ENCODE measurements at regions not wholly inside any gene's neighbourhood (a gene's known extent, or its start where the extent isn't known, plus 50 kb on each side); places are given as distances from the start of the nearest gene placed in this dataset.

- no peak for DNase-seq
Observed at GRCh38 chr3:103690536-103690935, 1255.7 kb downstream of the ZPLD1 start.

GRCh38 chr3:103693831-103694230 lies 1259.0 kb downstream of the ZPLD1 start:
- no peak for DNase-seq

DNA sequence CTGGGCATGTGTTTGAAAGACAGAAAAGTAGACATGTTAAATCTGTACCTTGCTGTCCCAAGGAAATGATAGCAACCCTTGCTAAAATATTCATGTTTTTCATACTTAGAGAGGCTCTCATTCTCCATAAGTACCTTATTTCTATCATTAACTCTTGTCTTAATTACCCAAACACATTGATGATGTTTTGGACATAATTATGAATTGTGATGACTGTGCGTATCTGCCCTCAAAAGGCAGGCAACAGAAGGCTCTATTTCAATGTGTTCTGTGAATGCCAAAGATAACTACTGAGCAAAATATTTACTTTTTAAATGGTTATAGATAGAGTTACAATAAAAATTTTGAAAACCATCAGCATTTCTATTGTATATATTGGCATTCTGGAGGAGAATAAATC lies 1263.8 kb downstream of the ZPLD1 start:
- DNase-seq = no peak

DNA sequence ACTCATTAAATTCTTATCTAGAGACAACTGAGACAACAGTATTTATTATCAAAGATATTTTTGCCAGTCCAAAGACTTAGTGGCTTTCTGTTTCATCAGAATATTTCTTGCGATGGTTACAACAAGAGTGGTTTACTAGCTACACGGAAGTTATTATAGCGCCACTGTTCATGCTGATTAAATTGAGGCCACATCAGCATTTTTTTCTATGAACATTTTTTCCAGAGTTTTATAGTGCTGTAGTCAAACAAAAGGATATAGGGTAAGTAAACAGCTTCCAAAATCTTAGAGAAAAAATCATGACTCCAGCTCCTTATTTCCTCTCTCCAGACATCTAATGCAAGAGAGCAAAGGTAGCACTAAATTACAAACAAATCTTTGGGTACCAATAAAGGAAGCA lies 1264.4 kb downstream of the ZPLD1 start:
- no peak for DNase-seq

DNA sequence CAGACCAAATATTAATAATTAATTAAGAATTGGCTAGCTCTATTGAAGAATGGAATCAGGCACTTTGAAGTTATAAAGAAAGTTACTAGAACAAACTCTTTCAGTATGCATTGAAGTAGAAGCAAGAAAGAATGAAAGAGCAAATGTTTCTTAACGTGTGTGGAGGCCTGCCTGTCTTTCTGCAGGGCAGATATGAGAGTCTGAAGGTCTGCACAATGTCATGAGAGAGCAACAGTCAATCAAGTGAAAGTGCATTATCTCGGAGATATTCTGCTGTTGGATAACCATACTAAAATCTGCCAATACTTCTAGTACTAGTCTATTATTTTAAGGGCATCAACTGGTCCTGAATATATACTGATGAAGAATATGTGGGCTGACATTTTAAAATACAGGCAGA lies 1270.8 kb downstream of the ZPLD1 start:
- no peak for DNase-seq

DNA sequence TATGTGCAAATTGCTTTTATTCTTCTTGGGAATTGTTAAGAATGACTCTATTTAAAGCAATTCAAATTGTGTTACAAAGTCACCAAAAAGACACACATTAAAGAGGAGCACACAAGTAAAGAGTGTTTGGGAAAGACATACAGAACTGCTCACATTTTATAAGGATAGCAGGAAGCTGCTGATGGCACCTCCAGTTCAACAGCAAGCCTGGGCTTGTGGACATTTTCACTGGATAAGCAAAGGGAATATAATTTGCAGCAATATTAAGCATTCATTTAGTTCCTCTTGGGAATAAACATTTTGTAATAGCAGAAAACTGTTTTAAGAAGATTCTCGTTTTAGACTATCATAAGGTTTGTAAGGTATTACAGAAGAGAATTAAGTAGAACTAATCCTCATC lies 1271.9 kb downstream of the ZPLD1 start:
- no peak for DNase-seq

DNA sequence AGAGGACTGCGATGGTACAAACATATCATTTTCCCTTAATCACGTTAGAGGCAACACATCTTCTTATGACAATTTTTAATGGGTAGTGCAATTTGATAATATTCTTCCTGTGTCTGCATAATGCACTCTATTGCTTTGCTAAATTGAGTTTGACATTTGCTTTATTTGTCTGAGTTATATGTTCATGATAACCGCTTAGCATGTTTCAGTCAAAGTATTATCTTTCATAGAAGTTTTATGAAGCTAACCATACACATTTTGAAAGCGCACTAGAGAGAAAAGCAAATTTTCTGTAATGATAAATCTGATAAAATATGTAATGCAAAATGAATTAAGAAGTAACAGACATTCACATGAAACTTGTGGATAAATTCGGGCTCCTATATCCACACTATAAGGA lies 1276.9 kb downstream of the ZPLD1 start:
- DNase-seq = no peak

- DNase-seq = no peak
Observed at GRCh38 chr3:103712320-103713008, 1277.6 kb downstream of the ZPLD1 start.

DNA sequence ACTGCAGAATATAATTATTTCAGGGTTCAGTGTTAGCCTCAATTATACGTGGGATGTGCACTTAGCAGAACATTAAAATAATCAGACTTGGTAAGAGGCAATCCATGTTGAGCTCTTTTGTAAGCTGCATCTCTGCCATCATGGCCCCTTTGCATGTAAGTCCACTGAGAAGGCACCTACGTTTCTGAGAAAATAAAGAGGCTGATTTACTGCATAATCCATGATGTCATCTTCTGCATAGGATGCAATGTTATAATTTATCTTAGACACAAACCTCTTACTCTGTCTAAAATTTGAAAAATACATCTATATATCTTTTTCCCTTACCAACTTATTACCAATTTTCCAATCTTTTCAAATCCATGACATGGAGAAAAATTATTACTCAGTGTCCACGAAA lies 1294.7 kb downstream of the ZPLD1 start:
- DNase-seq = no peak

- no peak for DNase-seq
Observed at GRCh38 chr3:103730744-103731143, 1295.9 kb downstream of the ZPLD1 start.

DNA sequence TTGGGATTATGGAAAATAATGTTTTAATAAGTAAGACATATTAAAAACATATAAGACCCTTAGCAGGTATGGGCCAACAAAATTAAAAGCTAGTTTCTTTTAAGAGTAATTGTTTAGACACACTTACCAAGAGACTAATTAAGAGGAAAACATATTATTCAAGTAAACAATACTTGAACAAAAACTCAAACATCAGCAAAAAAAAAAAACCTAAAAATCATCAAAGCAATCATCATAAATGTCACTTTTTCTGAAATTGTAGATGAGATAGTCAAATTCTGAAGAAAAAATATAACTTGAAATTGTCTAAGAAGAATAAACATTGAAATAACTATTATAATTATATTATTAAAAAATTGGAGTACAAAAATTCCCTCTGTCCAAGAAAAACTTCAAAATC lies 1318.2 kb downstream of the ZPLD1 start:
- no peak for DNase-seq

GRCh38 chr3:103767635-103768034 lies 1332.8 kb downstream of the ZPLD1 start:
- DNase-seq = no peak

DNA sequence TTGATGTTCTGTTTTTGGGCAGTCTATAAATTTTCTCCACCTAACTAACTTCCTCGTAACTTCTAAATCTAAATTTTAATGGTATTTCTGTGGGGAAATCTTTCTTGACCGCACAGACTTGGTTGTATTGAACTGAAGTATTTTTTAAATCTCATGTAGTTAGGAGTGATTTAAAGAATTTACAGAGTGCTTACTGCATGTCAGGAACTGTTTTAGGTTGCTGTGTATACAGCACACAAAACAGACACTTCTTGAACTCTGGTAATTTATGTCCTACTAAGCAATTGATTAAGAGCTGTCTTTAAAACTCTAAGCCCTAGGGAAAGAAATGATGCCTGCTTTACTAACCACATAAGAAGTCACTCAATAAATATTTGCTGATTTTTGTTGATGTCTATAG lies 1350.2 kb downstream of the ZPLD1 start:
- no peak for DNase-seq

DNA sequence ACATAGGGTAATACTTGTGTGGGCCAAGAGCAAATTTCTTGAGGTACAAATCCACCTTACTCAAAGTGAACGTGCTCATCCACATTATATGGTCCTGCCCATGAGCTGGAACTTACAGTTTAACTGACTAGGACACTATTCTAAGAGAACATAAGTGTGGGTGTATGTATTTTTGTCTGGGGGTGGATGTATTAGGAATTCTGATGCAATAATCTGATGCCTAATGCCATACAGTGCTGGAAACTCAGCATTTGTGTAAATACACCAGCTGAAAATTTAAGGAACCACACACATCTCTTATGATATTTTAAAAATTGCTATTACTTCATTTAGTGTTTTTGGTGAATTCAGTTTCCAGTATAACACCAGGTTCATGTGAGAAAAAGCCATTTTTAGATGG lies 1350.7 kb downstream of the ZPLD1 start:
- DNase-seq = no peak

- no peak for DNase-seq
Observed at GRCh38 chr3:103786296-103786695, 1351.5 kb downstream of the ZPLD1 start.

GRCh38 chr3:103787164-103787871 lies 1352.5 kb downstream of the ZPLD1 start:
- DNase-seq = no peak

GRCh38 chr3:103787879-103788278 lies 1353.1 kb downstream of the ZPLD1 start:
- no peak for DNase-seq

- no peak for DNase-seq
Observed at GRCh38 chr3:103791786-103792515, 1357.1 kb downstream of the ZPLD1 start.

GRCh38 chr3:103794656-103795055 lies 1359.8 kb downstream of the ZPLD1 start:
- no peak for DNase-seq

DNA sequence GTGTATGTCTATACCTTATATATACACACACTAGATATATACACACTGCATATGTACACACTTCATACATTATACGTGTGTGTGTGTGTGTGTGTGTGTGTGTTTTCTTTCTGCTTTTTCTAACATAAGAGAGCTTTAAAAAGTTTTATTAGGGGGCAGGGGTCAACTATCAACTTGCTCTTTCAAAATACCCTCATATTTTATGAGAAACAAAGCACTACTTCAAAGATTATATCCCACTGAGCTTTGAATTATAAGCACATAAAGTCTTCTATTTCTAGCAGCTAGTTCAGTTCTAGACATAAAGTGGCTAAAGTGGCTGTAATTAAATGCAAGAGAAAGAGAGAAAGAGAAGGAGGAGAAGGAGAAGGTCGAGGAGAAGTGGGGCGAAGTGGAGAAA lies 1361.3 kb downstream of the ZPLD1 start:
- DNase-seq = no peak

DNA sequence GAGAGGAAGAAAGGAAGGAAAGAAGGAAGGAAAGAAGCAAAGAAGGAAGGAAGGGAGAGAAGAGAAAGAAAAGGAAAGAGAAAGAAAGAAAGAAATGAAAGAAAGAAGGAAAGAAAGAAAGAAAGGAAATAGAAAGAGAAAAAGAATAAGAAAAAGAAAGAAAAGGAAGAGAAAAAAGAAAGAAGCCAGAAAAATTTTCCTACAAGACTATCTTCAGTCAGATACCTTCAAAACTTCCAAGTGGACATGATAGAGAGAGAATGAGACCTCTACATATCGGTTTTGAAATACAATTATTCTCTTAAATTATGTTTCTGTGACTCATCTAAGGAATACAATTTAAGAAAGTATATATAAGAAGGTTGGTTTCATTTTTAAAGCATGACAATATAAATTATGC lies 1369.0 kb downstream of the ZPLD1 start:
- DNase-seq = no peak

DNA sequence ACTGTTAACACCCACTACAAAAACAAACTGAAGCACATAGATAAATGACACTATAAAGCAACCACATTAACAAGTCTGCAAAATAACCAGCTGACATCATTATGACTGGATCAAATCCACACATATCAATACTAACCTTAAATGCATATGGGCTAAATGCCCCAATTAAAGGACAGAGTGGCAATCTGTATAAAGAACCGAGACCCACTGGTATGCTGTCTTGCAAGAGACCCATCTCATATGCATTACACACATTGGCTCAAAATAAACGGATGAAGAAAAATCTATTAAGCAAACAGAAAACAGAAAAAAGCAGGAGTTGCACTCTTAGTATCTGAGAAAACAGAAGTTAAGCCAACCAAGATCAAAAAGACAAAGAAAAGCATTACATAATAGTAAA lies 1375.4 kb downstream of the ZPLD1 start:
- no peak for DNase-seq

DNA sequence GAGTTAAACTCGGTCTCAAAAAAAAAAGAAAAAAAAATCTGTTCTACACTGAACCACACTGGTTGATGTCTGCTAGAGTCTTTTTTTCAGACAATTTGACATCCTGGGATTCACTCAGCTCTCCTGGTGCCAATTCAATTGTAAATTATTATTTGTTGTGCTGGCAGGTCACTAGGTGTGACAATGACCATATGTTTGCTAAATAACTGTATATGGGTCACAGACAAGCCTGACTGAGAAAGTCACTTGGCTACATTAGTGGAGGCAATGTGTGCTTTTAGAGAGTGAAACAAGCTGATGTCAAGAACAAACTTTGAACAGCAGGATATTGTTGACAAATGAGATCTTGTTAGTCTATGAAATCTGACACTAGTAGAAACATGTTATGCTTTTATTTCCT lies 1379.1 kb downstream of the ZPLD1 start:
- no peak for DNase-seq

DNA sequence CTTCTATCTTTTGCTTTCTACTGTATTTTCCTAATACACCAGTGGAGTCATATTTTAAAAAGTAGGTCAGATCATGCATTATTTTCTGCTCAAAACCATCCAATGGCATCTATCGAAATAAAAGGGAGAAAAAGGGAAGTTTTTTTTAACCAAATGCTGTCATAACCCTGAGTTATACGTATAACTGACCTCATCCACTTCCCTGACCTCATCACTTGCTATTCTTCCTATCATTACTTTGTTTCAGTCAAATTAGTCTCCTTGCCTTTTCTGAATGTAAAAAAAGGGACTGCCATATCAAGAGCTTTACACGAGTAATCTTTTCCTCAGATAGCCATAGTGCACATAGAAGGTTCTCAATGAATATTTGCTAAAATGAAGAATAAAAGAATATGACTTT lies 1383.6 kb downstream of the ZPLD1 start:
- DNase-seq = no peak

Measured in stimulated activated CD4-positive, alpha-beta T cell treated with anti-CD3 and anti-CD28 coated beads, Interleukin-4, amount 100 ng/mL, for 24 hours (primary cell).